GM20000 (cell line): ENCODE measurements at regions not wholly inside any gene's neighbourhood (a gene's known extent, or its start where the extent isn't known, plus 50 kb on each side); places are given as distances from the start of the nearest gene placed in this dataset.

Experiments used
- DNase-seq: peaks from one replicate; pipeline ENCODE4 v3.0.0; 2012; ENCODE audit warnings: low spot score
- CTCF ChIP-seq: IDR thresholded peaks from 2 replicates; pipeline ENCODE4 v1.5.1; 2012; ENCODE audit warnings: mild to moderate bottlenecking, control low read depth; ENCODE audit errors: extremely low read depth, missing control alignments

- no peak for DNase-seq
- TF ChIP-seq CTCF: no peak
Observed at GRCh38 chr22:27286711-27287110, 514.8 kb downstream of the MN1 start.

GRCh38 chr22:27292542-27293299 lies 508.8 kb downstream of the MN1 start:
- no peak for TF ChIP-seq CTCF
- DNase-seq: no peak

GRCh38 chr22:27293721-27294445 lies 507.7 kb downstream of the MN1 start:
- no peak for DNase-seq
- TF ChIP-seq CTCF: no peak

GRCh38 chr22:27295040-27295439 lies 506.5 kb downstream of the MN1 start:
- no peak for DNase-seq
- no peak for TF ChIP-seq CTCF

- DNase-seq: no peak
- TF ChIP-seq CTCF: no peak
Observed at GRCh38 chr22:27295605-27296004, 506.0 kb downstream of the MN1 start.

GRCh38 chr22:27296091-27296675 lies 505.4 kb downstream of the MN1 start:
- DNase-seq: no peak
- no peak for TF ChIP-seq CTCF

GRCh38 chr22:27297125-27297524 lies 504.4 kb downstream of the MN1 start:
- DNase-seq: no peak
- TF ChIP-seq CTCF: no peak
